ENCODE measurements at regions not wholly inside any gene's neighbourhood (a gene's known extent, or its start where the extent isn't known, plus 50 kb on each side); places are given as distances from the start of the nearest gene placed in this dataset.

GRCh38 chr6:47097092-47097945, 55.2 kb upstream of the ADGRF1 start (continued):
- TF ChIP-seq ATF6 (CRISPR knock-in tag; conservative IDR thresholded peaks at IDR 0.05) (no peak; the same call in 1 of the 2 replicates), SOX13 (IDR thresholded peaks at IDR 0.05) (no peak), SOX13 (CRISPR knock-in tag; conservative IDR thresholded peaks at IDR 0.05 in 1 of 2, IDR thresholded peaks at IDR 0.05 in 1 of 2) (peak in 1 of 2 experiments; percentile 66; a peak in 1 of 4 replicates), GATAD2A (CRISPR knock-in tag; IDR thresholded peaks at IDR 0.05) (peak; percentile 85), SOX6 (IDR thresholded peaks at IDR 0.05) (no peak), SOX6 (CRISPR knock-in tag; IDR thresholded peaks at IDR 0.05) (peak; percentile 58), ZBTB4 (CRISPR knock-in tag; IDR thresholded peaks at IDR 0.05; ENCODE audit: borderline replicate concordance) (peak; percentile 65; the same call in 1 of the 2 replicates), ZFX (CRISPR knock-in tag; IDR thresholded peaks at IDR 0.05; ENCODE audit: low read depth) (peak; percentile 68), ZNF614 (CRISPR knock-in tag; IDR thresholded peaks at IDR 0.05; ENCODE audit: borderline replicate concordance) (peak; percentile 59; the same call in 1 of the 2 replicates), MED1 (CRISPR knock-in tag; IDR thresholded peaks at IDR 0.05) (peak; percentile 40; the same call in 1 of the 2 replicates), RAD21 (CRISPR knock-in tag; IDR thresholded peaks at IDR 0.05) (peak; percentile 94), HNF1B (CRISPR knock-in tag; IDR thresholded peaks at IDR 0.05) (peak; percentile 46; the same call in 1 of the 2 replicates)
